Stimulated activated CD4-positive, alpha-beta T cell treated with anti-CD3 and anti-CD28 coated beads, Interleukin-1b, Interleukin-23, amount 100 ng/mL, for 4 hours (primary cell): ENCODE measurements at regions not wholly inside any gene's neighbourhood (a gene's known extent, or its start where the extent isn't known, plus 50 kb on each side); places are given as distances from the start of the nearest gene placed in this dataset.
"Not testable (repeated sequence)": the region's sequence is repeated elsewhere in the genome, so short reads cannot be mapped to it uniquely, and the experiment has no call there.

Source experiments
- DNase-seq, 2 donors: peaks; one replicate each; pipeline ENCODE4 v3.0.0-alpha.2; 2020; ENCODE audit warnings: low read depth in 2 of 2

DNA sequence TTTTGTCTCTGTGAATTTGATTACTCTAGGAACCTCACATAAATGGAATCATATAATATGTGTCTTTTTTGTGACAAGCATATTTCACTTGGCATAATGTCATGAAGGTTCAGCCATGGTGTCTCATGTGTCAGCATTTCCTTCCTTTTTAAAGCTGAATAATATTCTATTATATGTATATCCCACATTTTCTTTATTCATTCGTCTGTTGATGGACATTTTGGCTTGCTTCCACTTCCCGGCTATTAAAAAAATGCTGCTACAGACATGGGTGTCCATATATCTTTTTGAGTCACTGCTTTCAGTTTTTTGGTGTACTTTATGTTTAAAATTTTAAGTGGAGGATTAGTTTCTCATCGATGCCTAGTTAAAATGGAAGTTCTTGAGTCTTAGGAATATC, 59.8 kb upstream of the C5orf63 start:
- DNase-seq: no peak

DNA sequence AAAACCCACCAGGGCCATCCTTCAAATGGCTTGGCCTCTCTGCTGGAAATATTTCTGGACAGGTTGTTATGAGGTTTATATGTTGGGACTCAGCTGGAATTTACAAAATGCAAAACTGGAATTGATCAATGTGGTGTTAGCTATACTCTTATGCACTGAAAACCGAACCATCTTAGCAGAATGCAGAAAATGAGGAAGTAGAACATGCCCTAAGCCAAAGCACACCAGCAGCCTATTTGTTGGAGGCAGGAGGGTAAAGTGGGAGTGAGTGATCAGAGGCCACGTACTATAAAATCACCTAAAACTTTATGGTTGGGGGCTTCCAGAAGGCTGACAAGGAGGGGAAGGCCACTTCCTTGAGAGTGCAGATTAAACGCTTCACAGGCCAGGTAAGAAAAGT, 63.6 kb upstream of the C5orf63 start:
- DNase-seq: no peak

DNA sequence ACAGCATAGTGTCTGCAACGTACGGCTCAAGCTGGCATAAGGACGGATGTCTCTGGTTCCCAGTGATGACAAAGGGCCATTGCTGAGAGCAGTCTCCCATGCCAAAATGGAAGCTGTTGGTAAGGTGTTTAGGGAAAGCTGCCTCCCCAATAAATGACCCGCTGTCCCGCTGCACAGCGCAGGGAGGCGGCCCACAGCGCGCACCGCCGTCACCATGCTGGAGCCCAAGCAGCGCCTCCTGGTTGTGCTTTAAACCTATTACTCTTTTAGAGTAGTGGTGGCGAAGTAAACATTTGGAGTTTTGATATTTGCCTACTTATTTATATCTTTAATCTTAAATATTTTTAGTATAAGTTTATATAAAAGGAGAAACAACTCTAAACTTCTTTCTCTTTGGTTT, 70.4 kb upstream of the C5orf63 start:
- DNase-seq: no peak

DNA sequence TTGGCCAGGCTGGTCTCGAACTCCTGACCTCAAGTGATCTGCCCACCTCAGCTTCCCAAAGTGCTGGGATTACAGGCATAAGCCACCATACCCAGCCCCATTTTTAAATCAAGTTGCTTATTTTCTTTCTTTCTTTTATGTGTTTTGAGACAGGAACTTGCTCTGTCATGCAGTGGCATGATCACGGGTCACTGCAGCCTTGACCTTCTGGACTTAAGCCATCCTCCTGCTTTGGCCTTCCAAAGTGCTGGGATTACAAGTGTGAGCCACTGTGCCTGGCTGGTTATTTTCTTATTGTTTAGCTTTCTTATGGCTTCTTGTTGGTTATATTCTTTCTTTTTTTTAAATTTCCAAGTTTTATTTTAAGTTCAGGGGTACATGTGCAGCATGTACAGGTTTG, 79.7 kb upstream of the C5orf63 start:
- DNase-seq: no peak

DNA sequence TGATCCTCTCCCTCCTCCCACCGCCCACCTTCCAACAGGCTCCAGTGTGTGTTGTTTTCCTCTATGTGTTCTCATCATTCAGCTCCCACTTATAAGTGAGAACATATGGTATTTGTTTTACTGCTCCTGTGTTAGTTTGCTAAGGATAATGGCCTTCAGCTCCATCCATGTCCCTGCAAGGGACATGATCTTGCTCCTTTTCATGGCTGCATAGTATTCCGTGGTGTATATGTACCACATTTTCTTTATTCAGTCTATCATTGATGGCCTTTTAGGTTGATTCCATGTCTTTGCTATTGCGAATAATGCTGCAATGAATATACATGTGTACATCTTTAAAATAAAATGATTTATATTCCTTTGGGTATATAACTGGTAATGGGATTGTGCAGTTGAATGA, 80.2 kb upstream of the C5orf63 start:
- no peak for DNase-seq

DNA sequence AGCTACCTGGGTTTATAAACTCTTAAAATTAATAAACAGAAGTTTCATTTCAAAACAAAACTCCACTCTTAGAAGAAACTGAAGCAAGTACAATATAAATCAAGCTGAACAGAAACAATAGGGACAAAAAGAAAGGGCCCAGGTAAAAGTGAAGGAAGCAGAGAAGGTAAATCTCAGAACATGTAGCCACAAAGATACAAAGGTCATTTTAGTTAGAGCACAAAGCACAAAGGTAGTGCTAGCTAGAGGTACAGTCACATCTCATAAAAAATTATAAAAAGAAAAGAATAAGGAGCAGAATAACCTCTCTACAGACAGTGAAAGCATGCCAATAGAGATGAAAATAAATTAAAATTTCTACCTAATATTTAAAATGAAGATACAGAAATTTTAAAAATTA, 90.4 kb upstream of the C5orf63 start:
- DNase-seq: no peak

DNA sequence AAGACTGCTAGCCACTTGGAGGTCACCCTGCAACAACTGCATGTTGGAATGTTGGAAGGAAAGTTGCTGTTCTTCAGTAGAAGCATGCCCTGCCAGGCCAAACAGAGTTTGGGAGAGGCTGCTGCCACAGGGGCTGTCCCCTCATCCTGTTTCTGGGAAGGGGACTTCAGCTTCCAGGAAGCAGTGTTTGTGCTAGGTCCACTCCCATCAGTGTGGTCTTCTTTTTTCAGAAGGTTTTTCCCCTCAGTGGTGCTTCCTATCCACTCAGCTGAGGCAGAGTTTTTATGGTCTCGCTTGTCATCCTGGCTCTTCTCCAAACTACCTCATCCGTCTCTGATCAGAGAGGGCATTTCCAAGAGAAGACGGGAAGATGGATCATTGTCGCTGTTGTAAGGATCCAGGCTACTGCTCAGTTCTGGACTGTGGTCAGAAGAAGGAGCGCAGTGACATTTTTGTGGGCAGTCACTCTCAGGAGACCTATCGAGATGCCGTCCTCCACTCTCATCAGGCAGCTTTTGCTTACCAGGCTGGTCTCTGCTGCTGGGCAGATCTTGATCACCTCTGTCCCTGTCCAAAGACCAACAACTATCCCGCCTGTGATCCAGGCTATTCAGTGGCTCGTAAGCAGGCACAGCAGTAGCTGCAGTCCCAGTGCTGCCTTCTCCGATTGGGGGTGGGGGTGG, 97.8 kb upstream of the C5orf63 start:
- no peak for DNase-seq

DNA sequence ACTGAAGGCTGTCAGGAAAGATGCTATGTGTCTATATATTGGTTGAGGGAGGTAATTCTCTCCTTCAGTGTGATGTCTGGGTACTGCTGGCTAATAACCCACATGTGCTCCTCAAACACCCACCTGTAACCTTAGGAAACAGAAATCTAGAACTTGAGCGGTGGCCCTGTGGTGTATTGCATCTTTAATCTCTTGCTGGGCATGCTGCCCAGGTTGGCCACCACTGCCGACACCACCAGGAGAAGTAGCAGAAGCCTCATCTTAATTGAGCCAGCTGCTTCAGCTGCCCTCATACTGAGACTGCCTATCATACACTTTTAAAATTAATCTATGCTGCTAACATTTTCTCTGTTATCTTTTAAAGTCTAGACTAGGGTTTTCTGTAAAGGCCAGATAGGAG, 103.5 kb upstream of the C5orf63 start:
- DNase-seq: no peak

DNA sequence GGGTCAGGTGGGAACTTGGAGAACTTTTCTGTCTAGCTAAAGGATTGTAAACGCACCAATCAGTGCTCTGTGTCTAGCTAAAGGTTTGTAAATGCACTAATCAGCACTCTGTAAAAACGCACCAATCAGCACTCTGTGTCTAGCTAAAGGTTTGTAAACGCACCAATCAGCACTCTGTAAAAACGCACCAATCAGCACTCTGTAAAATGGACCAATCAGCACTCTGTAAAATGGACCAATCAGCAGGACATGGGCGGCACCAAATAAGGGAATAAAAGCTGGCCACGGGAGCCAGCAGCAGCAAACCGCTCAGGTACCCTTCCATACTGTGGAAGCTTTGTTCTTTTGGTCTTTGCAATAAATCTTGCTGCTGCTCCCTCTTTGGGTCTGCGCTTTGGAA, 108.0 kb upstream of the MEGF10 start:
- DNase-seq: not testable (repeated sequence)

DNA sequence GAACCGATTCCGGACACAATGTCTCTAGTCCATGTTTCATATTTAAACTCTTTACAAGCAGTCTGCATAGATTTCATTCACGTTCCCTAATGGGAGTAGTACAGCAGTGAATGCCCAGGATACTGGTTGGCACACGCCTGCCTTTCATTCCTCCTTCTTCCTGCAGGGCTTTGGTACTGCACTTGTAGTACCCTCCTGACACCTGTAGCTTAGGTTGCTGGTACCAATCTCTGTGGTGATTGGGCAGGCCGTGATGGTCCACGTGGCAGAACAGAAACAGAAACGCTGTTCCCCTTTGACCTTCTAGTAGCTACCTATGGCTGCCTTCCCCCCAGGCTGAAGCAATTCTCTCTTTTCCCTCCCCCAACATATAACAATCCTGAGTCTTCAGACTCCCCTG, 107.3 kb upstream of the MEGF10 start:
- no peak for DNase-seq

DNA sequence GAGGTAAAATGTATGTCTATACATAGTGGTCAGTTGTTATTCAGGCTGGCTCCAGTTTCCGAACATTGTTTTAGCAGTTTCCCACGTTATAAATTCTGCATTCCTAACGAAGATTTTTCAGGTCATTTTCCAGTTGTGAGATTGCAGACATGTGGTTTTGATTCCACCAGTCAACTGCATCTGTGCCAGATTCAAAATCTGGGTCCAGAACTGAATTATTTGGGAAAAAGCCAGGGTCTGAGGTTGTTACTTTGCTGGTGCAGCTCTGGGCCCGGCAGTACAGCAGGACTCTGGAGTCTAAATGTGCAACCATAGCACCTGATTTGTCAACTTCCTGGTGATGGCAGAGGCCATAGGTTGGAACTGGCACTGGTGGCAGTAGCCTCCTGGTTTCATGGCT, 105.7 kb upstream of the MEGF10 start:
- DNase-seq: no peak

DNA sequence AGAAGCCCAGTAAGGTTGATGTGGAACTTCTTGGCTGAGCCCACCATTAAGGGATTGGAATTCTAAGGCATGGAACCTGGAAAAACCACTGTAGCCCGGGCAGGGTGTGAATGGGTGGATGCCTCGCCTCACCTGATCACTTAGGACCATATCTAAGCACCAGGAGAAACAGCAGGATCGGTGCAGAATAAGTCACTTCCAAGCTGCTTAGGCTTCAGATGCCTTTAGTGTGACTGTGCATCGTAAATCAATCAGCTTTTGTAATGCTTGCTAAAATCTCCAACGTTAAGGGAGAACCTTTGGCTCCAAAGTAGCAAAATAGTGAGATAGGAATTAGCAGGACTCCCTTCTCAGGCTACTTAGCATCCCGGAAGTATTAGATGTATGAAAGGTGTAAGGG, 103.9 kb upstream of the MEGF10 start:
- no peak for DNase-seq

DNA sequence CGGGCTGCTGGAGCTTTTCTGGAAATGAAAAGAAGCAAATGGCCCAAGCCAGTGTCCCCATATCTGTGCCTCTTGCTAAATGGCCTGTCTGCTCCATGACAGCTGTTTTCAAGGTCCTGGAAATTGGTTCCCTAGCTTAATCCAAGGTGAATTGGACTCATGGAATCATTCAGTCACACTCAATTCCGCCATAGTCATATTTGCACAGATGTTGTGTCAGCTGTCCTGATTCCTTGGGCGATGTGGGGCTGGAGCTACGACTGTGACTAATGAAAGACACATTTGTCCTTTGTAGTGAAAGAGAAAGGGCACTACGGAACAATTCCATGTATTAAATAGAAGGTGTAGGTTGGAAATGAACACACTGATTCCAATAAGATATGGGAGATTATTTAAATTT, 102.9 kb upstream of the MEGF10 start:
- DNase-seq: no peak

DNA sequence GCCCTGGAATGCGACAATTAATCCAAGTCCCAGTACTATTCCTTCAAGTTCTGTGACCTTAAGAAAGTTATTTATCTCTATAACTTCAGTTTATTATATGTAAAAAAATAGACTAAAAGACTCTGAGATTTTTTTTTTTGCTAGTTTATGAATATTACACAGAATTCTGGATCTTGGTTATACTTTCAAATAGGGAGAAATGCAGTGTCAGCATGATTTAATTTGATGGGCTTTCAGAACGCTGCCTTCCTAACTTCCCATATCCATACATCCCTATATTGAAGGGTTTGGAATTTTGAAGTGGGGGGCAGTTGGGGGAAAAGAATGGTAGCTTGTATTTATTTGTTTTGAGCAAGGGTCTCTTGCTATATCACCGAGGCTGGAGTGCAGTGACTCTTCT, 98.4 kb upstream of the MEGF10 start:
- no peak for DNase-seq

DNA sequence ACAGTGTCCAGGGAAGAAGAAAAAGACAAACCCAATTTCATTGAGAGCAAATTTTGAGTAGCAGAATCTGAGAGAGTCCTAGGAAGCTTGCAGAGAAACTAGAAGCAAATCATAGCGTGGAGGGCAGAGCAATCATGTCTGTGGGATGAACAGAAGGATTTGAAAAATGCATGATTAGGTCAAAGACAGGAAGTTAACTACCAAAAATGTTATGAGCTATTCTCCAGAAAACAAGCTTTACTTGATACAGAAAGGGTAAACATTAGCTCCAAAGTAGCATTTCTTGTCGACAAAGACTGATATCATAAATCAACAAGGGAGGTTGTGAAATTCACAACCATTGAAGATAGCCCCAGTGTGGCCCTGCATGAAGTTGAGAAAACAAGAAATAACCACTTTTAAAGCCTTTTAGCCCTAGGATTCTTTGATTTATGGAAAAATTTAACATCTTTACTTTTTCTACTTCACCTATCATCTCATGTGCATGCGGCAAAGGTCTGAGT, 97.7 kb upstream of the MEGF10 start:
- no peak for DNase-seq

DNA sequence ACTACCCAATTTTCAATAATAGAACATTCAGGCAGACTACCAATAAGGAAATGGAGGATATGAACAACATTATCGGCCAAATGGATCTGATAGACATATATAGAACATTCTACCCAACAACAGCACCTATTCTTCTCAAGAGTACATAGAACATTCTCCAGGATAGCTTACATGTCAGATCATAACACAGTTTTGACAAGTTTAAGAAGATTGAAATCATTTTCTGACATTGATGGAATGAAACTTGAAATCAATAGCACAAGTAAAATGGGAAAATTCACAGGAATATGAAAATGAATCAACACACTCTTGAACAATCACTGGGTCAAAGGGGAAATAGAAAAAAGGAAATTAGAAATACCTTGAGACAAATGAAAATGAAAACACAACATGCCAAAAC, 94.6 kb upstream of the MEGF10 start:
- DNase-seq: no peak

DNA sequence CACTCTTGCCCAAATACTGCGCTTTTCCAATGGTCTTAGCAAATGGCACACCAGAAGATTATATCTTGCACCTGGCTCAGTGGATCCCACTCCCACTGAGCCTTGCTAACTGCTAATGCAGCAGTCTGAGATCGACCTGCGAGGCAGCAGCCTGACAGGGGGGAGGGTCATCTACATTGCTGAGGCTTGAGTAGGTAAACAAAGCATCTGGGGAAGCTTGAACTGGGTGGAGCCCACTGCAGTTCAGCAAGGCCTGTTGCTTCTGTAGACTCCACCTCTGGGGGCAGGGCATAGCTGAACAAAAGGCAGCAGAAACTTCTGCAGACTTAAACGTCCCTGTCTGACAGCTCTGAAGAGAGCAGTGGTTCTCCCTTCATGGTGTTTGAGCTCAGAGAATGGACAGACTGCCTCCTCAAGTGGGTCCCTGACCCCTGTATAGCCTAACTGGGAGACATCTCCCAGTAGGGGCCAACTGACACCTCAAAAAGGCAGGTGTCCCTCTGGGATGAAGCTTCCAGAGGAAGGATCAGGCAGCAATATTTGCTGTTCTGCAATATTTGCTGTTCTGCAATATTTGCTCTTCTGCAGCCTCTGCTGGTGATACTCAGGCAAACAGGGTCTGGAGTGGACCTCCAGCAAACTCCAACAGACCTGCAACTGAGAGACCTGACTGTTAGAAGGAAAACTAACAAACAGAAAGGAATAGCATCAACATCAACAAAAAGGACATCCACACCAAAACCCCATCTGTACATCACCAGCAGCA, 93.0 kb upstream of the MEGF10 start:
- not testable (repeated sequence) for DNase-seq

DNA sequence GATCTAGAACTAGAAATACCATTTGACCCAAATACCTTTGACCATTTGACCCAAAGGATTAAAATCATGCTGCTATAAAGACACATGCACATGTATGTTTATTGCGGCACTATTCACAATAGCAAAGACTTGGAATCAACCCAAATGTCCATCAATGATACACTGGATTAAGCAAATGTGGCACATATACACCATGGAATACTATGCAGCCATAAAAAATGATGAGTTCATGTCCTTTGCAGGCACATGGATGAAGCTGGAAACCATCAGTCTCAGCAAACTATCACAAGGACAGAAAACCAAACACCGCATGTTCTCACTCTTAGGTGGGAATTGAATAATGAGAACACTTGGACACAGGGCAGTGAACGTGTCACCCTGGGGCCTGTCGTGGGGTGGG, 87.9 kb upstream of the MEGF10 start:
- not testable (repeated sequence) for DNase-seq

DNA sequence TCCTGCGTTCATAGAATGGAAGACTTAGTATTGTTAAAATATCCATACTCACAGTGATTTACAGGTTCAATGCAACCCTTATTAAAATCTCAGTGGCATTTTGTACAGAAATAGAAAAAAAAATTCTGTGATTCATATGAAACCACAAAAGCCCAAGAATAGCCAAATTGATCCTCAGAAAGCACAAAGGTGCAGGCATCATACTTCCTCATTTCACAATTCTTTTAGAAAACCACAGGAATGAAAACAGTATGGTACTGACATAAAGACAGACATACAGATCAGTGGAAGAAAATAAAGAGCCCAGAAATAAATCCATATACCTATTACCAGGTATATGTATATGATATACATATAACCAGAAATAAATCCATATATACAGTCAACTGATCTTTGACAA, 86.8 kb upstream of the MEGF10 start:
- DNase-seq: no peak

DNA sequence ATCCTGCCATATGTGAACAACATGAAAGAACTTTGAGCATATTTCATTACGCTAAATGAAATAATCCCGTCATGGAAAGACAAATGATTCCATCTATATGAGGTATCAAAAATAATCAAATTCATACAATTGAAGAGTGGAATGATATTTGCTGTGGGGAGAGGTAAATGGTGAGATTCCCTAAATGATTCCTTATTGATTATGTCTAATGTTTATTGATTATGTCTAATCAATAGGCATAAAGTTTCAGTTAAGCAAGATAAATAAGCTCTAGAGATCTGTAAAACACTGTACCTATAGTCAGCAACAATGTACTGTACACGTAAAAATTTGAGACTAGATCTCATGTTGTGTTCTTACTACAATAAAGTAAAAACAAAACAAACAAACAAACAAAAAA, 85.4 kb upstream of the MEGF10 start:
- DNase-seq: no peak

DNA sequence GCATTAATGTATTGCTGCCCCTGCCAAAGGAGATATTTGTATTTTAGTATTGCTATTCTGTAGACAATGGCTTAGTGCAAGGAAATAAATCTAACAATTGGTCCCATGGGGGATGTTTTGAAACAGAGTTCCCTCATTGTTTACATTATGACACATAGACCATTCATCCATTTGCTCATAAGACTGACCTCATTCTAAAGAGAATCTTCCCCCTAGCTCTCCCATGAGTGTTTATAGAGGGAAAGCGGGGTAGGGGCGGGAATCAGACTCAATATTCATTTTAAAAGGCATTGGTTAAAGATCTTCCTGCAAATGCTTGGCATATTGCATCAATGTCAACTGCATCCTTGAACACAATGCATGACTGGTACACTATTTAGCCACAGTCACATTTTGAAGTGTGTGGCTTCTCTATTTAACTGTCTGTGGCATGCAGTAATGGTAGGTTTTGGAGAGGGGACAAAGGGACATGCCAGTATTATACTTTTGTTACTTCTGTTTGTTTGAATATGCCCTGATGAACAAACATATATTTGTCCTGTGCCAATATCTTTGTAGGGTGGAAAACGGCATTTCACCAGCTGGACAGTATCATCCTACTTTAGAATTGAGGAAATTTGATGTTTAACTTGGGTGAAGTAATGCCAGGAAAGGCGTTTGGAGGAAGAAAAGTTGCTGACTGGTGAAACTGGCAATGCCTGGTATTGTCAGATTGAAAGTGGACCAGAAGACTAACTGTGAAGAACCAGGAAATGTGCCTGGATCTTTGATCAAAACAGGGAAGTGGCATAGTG, 84.1 kb upstream of the MEGF10 start:
- DNase-seq: no peak

DNA sequence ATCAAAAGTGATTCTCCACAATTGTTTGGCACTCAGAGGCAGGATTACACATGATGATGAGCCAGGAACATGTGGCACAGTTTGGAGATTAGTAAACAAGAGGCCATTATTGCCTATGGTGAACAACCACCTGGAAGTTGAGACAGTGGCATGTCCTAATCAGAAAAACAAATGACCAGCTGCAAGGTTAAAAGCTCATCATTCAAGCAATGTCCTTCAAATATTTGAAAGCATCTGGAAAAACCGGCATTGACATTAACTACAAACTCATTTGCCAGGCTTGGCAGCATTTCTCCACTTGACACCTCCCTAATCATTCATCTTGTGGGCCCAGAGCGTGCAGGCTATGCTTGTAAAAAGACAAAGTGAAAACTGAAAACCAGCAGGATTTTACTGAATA, 80.6 kb upstream of the MEGF10 start:
- no peak for DNase-seq

DNA sequence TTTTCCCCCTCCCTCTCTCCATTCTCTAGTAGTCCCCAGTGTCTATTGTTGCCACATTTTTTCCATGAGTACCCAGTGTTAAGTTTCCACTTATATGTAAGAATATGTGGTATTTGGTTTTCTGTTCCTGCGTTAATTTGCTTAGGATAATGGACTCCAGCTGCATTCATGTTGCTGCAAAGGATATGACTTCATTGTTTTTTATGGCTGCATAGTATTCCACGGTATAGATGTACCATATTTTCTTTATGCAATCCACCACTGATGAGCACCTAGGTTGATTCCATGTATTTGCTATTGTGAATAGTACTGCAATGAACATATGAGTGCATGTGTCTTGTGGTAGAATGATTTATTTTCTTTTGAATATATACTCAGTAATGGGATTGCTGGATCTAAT, 77.4 kb upstream of the MEGF10 start:
- DNase-seq: no peak
